Tibial nerve (tissue), 4 donors: ENCODE measurements at regions not wholly inside any gene's neighbourhood (a gene's known extent, or its start where the extent isn't known, plus 50 kb on each side); places are given as distances from the start of the nearest gene placed in this dataset.

Source experiments
- DNase-seq, 2 donors: peaks; one replicate each; pipeline ENCODE4 v3.0.0-alpha.2; 2019; ENCODE audit warnings: low spot score in 2 of 2
- H3K27ac ChIP-seq, 4 donors: fragments of 200-600 bp; sonication (generic) in 3 of 4; one replicate each; pipeline ENCODE4 v1.5.1; 2017 to 2019; ENCODE audit warnings: mild to moderate bottlenecking in 1 of 4
- H3K27me3 ChIP-seq, 2 donors: fragments of 200-600 bp; sonication (generic) in 1 of 2; one replicate each; pipeline versions ENCODE4 v1.5.1 to v1.6.0; 2017 to 2019
- H3K36me3 ChIP-seq, 3 donors: fragments of 200-600 bp; sonication (generic); one replicate each; pipeline ENCODE4 v1.5.1; 2018 to 2019
- H3K4me1 ChIP-seq, 4 donors: fragments of 200-600 bp; sonication (generic) in 3 of 4; one replicate each; pipeline ENCODE4 v1.5.1; 2017 to 2019
- H3K4me3 ChIP-seq, 4 donors: fragments of 200-600 bp; sonication (generic) in 3 of 4; one replicate each; pipeline ENCODE4 v1.5.1; 2017 to 2019; ENCODE audit warnings: mild to moderate bottlenecking in 1 of 4, moderate library complexity in 1 of 4
- H3K9me3 ChIP-seq, 4 donors: fragments of 200-600 bp; sonication (generic) in 3 of 4; one replicate each; pipeline ENCODE4 v1.5.1; 2017 to 2019
- EP300 ChIP-seq, 2 donors: sonication (generic); formaldehyde crosslinking; IDR thresholded peaks; one replicate each; pipeline ENCODE4 v1.6.1; 2017; ENCODE audit warnings: antibody characterized with exemption in 2 of 2, mild to moderate bottlenecking in 1 of 2
- POLR2A ChIP-seq, 2 donors: fragments of 450-650 bp; IDR thresholded peaks; one replicate each; pipeline ENCODE4 v1.6.1; 2017; ENCODE audit warnings: antibody characterized with exemption in 2 of 2, mild to moderate bottlenecking in 2 of 2, moderate library complexity in 2 of 2
- WGBS, 2 donors: methylation state at CpG; one replicate each; pipeline ENCODE4 v1.1.5; 2018; 5-methylcytosine and 5-hydroxymethylcytosine counted together
- TF ChIP-seq, protein P1 (sequence below), 5 experiments: fragments of 200-600 bp in 3 of 5; fragments of 450-650 bp in 2 of 5; sonication (generic) in 3 of 5; IDR thresholded peaks; one replicate each; pipeline ENCODE4 v1.5.1; 2016 to 2019; ENCODE audit warnings: antibody characterized with exemption in 5 of 5, mild to moderate bottlenecking in 3 of 5, moderate library complexity in 2 of 5

DNA sequence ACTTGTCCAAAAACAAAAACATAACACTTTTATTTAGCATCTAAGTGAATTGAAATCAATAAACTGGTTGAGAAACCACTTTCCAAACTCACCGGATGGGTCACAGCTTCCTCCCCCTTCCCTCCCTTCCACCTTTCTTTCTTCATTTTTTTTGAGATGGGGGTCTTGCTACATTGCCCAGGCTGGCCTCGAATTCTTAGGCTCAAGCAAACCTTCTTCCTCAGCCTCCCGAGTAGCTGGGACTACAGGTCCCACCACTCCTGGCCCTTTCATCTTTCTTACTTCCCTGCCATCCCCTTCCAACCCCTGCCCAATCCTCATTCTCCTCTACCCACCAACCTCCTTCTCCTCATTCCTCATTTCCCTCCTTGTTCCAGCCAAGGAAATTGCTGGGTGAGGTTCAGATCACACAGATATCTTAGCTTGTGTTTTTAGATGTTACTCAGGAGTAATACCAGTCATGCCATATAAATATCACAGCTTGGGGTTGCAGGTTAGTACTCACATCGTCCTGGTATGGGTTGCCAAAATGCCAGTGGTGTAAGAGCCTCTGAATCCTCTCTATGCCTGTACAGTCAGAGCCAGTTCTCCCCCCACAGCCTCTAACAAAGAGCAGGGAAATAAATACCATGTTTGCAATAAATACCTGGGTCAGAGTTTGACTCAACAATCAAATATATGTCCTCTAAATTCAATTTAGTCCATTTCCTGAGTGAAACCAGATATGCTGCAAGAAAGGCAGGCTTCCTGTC lies 132.7 kb upstream of the NDUFV2 start:
- H3K36me3 ChIP-seq: no peaks in the 10 kb centered on the region
- 55 to 73% methylated on average over 4 of the region's 4 CpGs for WGBS, 2 donors

DNA sequence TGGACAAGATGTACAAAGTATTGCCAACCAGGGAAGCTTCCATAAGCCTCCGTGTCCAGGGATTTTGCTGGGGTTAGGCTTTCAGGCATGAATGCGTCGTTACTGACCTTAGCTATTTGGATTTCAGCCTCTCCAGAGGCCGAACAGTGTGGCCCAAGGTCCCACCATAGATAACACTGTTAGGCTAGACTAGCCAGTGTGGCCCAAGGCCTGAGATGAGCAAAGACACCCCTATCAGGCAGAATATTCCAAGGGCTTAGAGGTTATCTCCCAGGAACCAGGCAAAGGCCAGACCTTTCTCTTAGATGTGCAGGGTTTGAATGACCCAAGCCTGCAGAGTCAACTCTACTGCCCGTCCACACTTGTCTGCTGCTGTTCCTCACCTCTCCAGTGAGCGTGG lies 131.7 kb upstream of the NDUFV2 start:
- Histone ChIP-seq H3K4me3 (no peak overlapping the region), H3K36me3 (no peaks in the 10 kb centered on the region), H3K27ac (no peak overlapping the region), H3K4me1 (no peaks in the 10 kb centered on the region), H3K9me3 (peaks cover 0 to 15% (median 0%) of the 10 kb centered on the region in 4 donors), H3K27me3 (no peaks in the 10 kb centered on the region)
- DNase-seq: no peak
- TF ChIP-seq, protein P1, sequence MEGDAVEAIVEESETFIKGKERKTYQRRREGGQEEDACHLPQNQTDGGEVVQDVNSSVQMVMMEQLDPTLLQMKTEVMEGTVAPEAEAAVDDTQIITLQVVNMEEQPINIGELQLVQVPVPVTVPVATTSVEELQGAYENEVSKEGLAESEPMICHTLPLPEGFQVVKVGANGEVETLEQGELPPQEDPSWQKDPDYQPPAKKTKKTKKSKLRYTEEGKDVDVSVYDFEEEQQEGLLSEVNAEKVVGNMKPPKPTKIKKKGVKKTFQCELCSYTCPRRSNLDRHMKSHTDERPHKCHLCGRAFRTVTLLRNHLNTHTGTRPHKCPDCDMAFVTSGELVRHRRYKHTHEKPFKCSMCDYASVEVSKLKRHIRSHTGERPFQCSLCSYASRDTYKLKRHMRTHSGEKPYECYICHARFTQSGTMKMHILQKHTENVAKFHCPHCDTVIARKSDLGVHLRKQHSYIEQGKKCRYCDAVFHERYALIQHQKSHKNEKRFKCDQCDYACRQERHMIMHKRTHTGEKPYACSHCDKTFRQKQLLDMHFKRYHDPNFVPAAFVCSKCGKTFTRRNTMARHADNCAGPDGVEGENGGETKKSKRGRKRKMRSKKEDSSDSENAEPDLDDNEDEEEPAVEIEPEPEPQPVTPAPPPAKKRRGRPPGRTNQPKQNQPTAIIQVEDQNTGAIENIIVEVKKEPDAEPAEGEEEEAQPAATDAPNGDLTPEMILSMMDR (IDR thresholded peaks at IDR 0.05): no peak
- TF ChIP-seq EP300 (IDR thresholded peaks at IDR 0.05) (no peak), POLR2A (IDR thresholded peaks at IDR 0.05) (no peak)
- WGBS, 2 donors: 85 to 92% methylated on average over 6 of the region's 6 CpGs

More for the DNA sequence above, 132.7 kb upstream of the NDUFV2 start:
- H3K4me1 ChIP-seq: no peaks in the 10 kb centered on the region
- no peak for DNase-seq
- no peak overlapping the region for H3K4me3 ChIP-seq
- peaks cover 0 to 15% (median 0%) of the 10 kb centered on the region in 4 donors for H3K9me3 ChIP-seq
- no peaks in the 10 kb centered on the region for H3K27me3 ChIP-seq
- H3K27ac ChIP-seq: no peak overlapping the region
- no peak for TF ChIP-seq EP300 (IDR thresholded peaks at IDR 0.05)
- TF ChIP-seq, protein P1 (IDR thresholded peaks at IDR 0.05): no peak
- TF ChIP-seq POLR2A (IDR thresholded peaks at IDR 0.05): no peak

DNA sequence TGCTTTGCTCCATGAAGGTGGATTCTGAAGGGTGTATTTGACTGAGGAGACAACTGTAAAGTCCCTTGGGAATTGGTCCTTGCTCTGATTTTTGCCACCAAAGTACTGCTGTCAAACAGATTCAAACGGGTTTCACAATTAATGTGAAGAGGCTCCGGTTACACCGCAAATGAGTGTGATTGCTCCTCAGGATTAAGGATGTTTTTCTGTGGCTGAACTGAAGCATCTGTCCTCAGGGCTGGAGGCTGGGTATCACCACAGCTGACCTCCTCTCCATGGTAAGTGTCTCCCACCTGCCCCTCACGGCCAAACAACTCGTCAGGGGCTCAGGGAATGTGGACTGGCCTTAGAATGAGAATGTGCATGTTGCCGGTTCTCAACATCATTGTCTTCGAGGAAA lies 130.4 kb upstream of the NDUFV2 start:
- Histone ChIP-seq H3K9me3 (peaks cover 0 to 15% (median 0%) of the 10 kb centered on the region in 4 donors), H3K36me3 (no peaks in the 10 kb centered on the region), H3K27me3 (no peaks in the 10 kb centered on the region), H3K4me3 (no peak overlapping the region), H3K27ac (no peak overlapping the region), H3K4me1 (no peaks in the 10 kb centered on the region)
- TF ChIP-seq, protein P1 (IDR thresholded peaks at IDR 0.05): no peak
- TF ChIP-seq POLR2A (IDR thresholded peaks at IDR 0.05) (no peak), EP300 (IDR thresholded peaks at IDR 0.05) (no peak)
- WGBS, 2 donors: 69 to 72% methylated on average over 7 of the region's 7 CpGs
- no peak for DNase-seq

DNA sequence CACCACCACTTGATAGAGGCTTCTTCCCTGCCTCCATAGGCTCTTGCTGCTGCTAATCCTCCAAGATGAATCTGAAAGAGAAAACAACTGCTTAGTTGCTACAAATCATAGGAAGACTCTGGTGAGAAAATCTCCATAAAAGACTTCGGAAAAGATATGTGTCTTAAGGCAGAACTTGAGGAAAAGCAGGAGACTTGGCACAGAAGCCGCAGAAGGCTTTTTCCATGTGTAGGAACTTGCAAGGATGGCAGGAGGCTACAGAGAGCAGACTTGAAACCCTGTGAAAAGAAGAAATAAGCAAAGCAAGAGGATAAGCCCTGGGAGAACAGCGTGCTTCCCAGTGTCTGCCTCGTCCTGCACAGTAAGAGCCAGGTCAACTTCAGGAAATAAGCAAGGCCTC lies 128.2 kb upstream of the NDUFV2 start:
- Histone ChIP-seq H3K4me3 (no peak overlapping the region), H3K4me1 (no peaks in the 10 kb centered on the region), H3K36me3 (no peaks in the 10 kb centered on the region), H3K27ac (no peak overlapping the region), H3K27me3 (no peaks in the 10 kb centered on the region), H3K9me3 (peaks cover 0 to 15% (median 0%) of the 10 kb centered on the region in 4 donors)
- no peak for DNase-seq
- TF ChIP-seq POLR2A (IDR thresholded peaks at IDR 0.05) (no peak), EP300 (IDR thresholded peaks at IDR 0.05) (no peak)
- TF ChIP-seq, protein P1 (IDR thresholded peaks at IDR 0.05): no peak
- WGBS, 2 donors: 91% methylated on average over 4 of the region's 4 CpGs

DNA sequence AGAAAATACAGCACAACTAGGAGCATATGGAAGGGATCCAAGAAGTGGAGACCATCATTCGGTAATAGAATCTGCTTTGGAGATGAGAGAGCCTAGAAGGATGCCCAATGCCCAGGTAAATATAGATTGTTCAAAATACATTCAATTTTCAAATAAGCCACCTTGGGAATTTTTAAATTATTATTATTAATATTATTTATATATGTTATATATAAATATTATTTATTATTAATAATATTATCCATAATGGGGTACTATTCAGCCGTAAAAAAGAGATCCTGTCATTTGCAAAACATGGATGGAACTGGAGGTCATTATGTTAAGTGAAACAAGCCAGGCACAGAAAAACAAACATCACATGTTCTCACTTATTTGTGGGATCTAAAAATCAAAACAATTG lies 127.8 kb upstream of the NDUFV2 start:
- no peaks in the 10 kb centered on the region for H3K27me3 ChIP-seq
- no peaks in the 10 kb centered on the region for H3K4me1 ChIP-seq
- H3K27ac ChIP-seq: no peak overlapping the region
- TF ChIP-seq, protein P1 (IDR thresholded peaks at IDR 0.05): no peak
- TF ChIP-seq EP300 (IDR thresholded peaks at IDR 0.05) (no peak), POLR2A (IDR thresholded peaks at IDR 0.05) (no peak)
- H3K4me3 ChIP-seq: no peak overlapping the region
- H3K9me3 ChIP-seq: peaks cover 0 to 13% (median 0%) of the 10 kb centered on the region in 4 donors
- DNase-seq: no peak
- WGBS, 2 donors: 64 to 66% methylated on average over 2 of the region's 2 CpGs
- no peaks in the 10 kb centered on the region for H3K36me3 ChIP-seq
